NB4 (cell line): ENCODE measurements at regions not wholly inside any gene's neighbourhood (a gene's known extent, or its start where the extent isn't known, plus 50 kb on each side); places are given as distances from the start of the nearest gene placed in this dataset.

Source experiments
- DNase-seq: peaks from one replicate; pipeline ENCODE4 v3.0.0; 2010; ENCODE audit warnings: low read depth
- H3K4me3 ChIP-seq: one replicate; pipeline ENCODE4 v1.5.1; 2011; ENCODE audit warnings: mild to moderate bottlenecking, low read depth, low read length, moderate library complexity
- CTCF ChIP-seq: IDR thresholded peaks from one replicate; pipeline ENCODE4 v1.5.1; 2012; ENCODE audit warnings: low read depth, low read length
- MYC ChIP-seq: IDR thresholded peaks from 2 replicates; pipeline ENCODE4 v1.6.1; 2011; ENCODE audit warnings: low read depth, low read length
- POLR2A ChIP-seq: IDR thresholded peaks from 2 replicates; pipeline ENCODE4 v1.6.1; 2011; ENCODE audit warnings: mild to moderate bottlenecking; ENCODE audit not compliant: insufficient read length; ENCODE audit errors: extremely low read depth
- TF ChIP-seq, protein P1 (sequence below): IDR thresholded peaks from 2 replicates; pipeline ENCODE4 v1.6.1; 2011; ENCODE audit warnings: low read depth, low read length

- no peak for DNase-seq
- TF ChIP-seq MYC (no peak), CTCF (no peak), POLR2A (no peak)
- TF ChIP-seq, protein P1, sequence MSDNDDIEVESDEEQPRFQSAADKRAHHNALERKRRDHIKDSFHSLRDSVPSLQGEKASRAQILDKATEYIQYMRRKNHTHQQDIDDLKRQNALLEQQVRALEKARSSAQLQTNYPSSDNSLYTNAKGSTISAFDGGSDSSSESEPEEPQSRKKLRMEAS, result no peak
- no peak overlapping the region for H3K4me3 ChIP-seq
Measured at GRCh38 chrX:22534643-22535042, 261.9 kb downstream of the CBLL2 start.

DNA sequence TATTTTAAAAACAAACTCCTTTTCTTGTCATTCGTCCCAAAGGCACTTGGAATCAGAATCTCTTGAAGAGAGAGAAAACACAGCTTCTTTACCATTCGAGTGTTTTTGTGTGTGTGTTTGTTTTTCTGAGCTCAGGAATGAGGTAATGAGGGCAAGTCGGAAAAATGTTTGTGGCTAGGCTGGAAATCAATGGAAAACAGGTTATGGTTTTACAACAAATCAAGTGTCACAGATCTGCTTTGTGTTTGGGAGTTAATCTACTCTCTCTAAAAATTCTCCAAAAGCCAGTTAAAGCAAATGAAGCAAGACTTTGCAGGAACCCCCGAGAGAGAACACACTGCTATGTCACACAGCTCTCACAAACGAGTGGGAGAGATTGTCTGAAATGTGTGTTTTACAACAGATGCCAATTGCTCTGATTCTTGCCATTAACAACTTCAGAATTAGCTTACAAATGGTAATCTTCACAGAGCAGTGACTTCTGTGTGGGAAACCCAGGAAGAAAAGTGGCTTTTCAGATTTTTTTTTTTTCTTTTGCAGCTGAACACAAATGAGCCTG lies 264.1 kb downstream of the CBLL2 start:
- DNase-seq, result no peak
- TF ChIP-seq, protein P1, result no peak
- no peak for TF ChIP-seq MYC
- no peak for TF ChIP-seq POLR2A
- TF ChIP-seq CTCF, result no peak
- no peak overlapping the region for H3K4me3 ChIP-seq

- no peak overlapping the region for H3K4me3 ChIP-seq
- no peak for DNase-seq
- TF ChIP-seq, protein P1, result no peak
- no peak for TF ChIP-seq CTCF
- TF ChIP-seq MYC, result no peak
- no peak for TF ChIP-seq POLR2A
Measured at GRCh38 chrX:22538580-22538979, 265.9 kb downstream of the CBLL2 start.

DNA sequence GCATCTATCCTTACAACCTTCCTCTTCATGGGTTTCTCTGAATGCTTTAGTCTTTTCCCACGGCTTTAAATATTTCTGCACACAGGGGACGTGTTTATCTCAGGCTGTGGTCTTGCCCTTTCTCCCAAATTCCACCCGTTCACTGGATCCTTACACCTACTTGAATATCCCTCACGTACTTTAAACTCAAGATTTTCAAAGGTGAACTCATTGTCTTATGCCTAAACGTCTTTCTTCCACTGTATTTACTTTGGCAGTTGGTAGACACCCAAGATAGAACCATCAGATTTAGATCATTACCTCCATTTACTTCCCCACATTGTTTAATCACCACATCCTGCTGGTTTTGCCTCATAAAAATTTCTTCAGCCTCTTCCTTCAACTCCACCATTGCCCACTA lies 269.2 kb downstream of the CBLL2 start:
- TF ChIP-seq POLR2A (no peak), CTCF (no peak), MYC (no peak)
- TF ChIP-seq, protein P1, result no peak
- H3K4me3 ChIP-seq, result no peak overlapping the region
- DNase-seq, result no peak

- TF ChIP-seq CTCF (no peak), MYC (no peak), POLR2A (no peak)
- TF ChIP-seq, protein P1, result no peak
- no peak for DNase-seq
- no peak overlapping the region for H3K4me3 ChIP-seq
Measured at GRCh38 chrX:22542641-22543040, 269.9 kb downstream of the CBLL2 start.
